ENCODE measurements at regions not wholly inside any gene's neighbourhood (a gene's known extent, or its start where the extent isn't known, plus 50 kb on each side); places are given as distances from the start of the nearest gene placed in this dataset.

GRCh38 chr5:124274949-124275348, 471.5 kb downstream of the ZNF608 start:
- DNase-seq = no peak
- no peaks in the 10 kb centered on the region for H3K9me3 ChIP-seq
- no peaks in the 10 kb centered on the region for H3K36me3 ChIP-seq
- no peak overlapping the region for H3K4me3 ChIP-seq
- TF ChIP-seq CTCF (IDR thresholded peaks at IDR 0.05) = no peak
- no peak for TF ChIP-seq POLR2A (IDR thresholded peaks at IDR 0.05)
- H3K27me3 ChIP-seq = no peaks in the 10 kb centered on the region
- no peak overlapping the region for H3K27ac ChIP-seq
- no peaks in the 10 kb centered on the region for H3K4me1 ChIP-seq

- H3K4me3 ChIP-seq = no peak overlapping the region
- H3K27ac ChIP-seq = no peak overlapping the region
- no peak for TF ChIP-seq CTCF (IDR thresholded peaks at IDR 0.05)
- TF ChIP-seq POLR2A (IDR thresholded peaks at IDR 0.05) = no peak
- H3K4me1 ChIP-seq = no peaks in the 10 kb centered on the region
- H3K36me3 ChIP-seq = no peaks in the 10 kb centered on the region
- DNase-seq = no peak
- no peaks in the 10 kb centered on the region for H3K27me3 ChIP-seq
- no peaks in the 10 kb centered on the region for H3K9me3 ChIP-seq
Observed at GRCh38 chr5:124264499-124264898, 481.9 kb downstream of the ZNF608 start.

- no peaks in the 10 kb centered on the region for H3K27me3 ChIP-seq
- no peak overlapping the region for H3K27ac ChIP-seq
- no peaks in the 10 kb centered on the region for H3K4me1 ChIP-seq
- H3K9me3 ChIP-seq = no peaks in the 10 kb centered on the region
- no peaks in the 10 kb centered on the region for H3K36me3 ChIP-seq
- no peak overlapping the region for H3K4me3 ChIP-seq
- no peak for DNase-seq
- no peak for TF ChIP-seq POLR2A (IDR thresholded peaks at IDR 0.05)
- no peak for TF ChIP-seq CTCF (IDR thresholded peaks at IDR 0.05)
Observed at GRCh38 chr5:124263680-124264491, 482.6 kb downstream of the ZNF608 start.

- H3K9me3 ChIP-seq = no peaks in the 10 kb centered on the region
- no peaks in the 10 kb centered on the region for H3K36me3 ChIP-seq
- H3K4me3 ChIP-seq = no peak overlapping the region
- TF ChIP-seq CTCF (IDR thresholded peaks at IDR 0.05) = no peak
- no peak for TF ChIP-seq POLR2A (IDR thresholded peaks at IDR 0.05)
- H3K4me1 ChIP-seq = no peaks in the 10 kb centered on the region
- no peak for DNase-seq
- H3K27me3 ChIP-seq = no peaks in the 10 kb centered on the region
- H3K27ac ChIP-seq = no peak overlapping the region
Observed at GRCh38 chr5:124262991-124263571, 483.4 kb downstream of the ZNF608 start.

GRCh38 chr5:124262470-124262869, 484.0 kb downstream of the ZNF608 start:
- Histone ChIP-seq H3K4me3 (no peak overlapping the region), H3K36me3 (no peaks in the 10 kb centered on the region), H3K4me1 (no peaks in the 10 kb centered on the region), H3K9me3 (no peaks in the 10 kb centered on the region), H3K27ac (no peak overlapping the region), H3K27me3 (no peaks in the 10 kb centered on the region)
- no peak for DNase-seq
- TF ChIP-seq CTCF (IDR thresholded peaks at IDR 0.05) (no peak), POLR2A (IDR thresholded peaks at IDR 0.05) (no peak)
